ENCODE measurements at regions not wholly inside any gene's neighbourhood (a gene's known extent, or its start where the extent isn't known, plus 50 kb on each side); places are given as distances from the start of the nearest gene placed in this dataset.

- Histone ChIP-seq H3K18ac (ENCODE audit: low read length) (no peak overlapping the region), H3K14ac (ENCODE audit: low read length) (no peak overlapping the region), H3K4me1 (ENCODE audit: control insufficient read depth in 1 of 2, insufficient read depth in 2 of 2, low read length in 2 of 2) (no peaks in the 10 kb centered on the region), H4K12ac (ENCODE audit: low read depth, low read length) (no peak overlapping the region), H3K4ac (ENCODE audit: low read depth, low read length) (no peak overlapping the region), H2BK5ac (ENCODE audit: low read depth, low read length, poor library complexity) (no peak overlapping the region), H2BK120ac (ENCODE audit: insufficient read depth, low read length, poor library complexity) (no peak overlapping the region), H3K9me3 (ENCODE audit: insufficient read depth, low read depth, low read length) (no peaks in the 10 kb centered on the region), H2AFZ (ENCODE audit: insufficient read depth, low read length, poor library complexity) (no peak overlapping the region), H3K23ac (ENCODE audit: low read length) (no peak overlapping the region), H2AK5ac (ENCODE audit: low read length) (no peak overlapping the region), H3K4me3 (ENCODE audit: low read depth, low read length) (no peak overlapping the region), H3K27ac (ENCODE audit: low read depth, low read length) (no peak overlapping the region), H4K91ac (ENCODE audit: low read depth, low read length) (no peak overlapping the region), H4K8ac (ENCODE audit: low read depth, low read length) (no peak overlapping the region), H3K79me1 (ENCODE audit: low read length) (no peaks in the 10 kb centered on the region), H3K36me3 (ENCODE audit: control insufficient read depth in 1 of 2, insufficient read depth in 2 of 2, low read length in 2 of 2) (no peaks in the 10 kb centered on the region), H2BK12ac (ENCODE audit: low read length) (no peak overlapping the region), H3K9ac (ENCODE audit: low read length) (no peak overlapping the region), H3K4me2 (ENCODE audit: low read length) (no peak overlapping the region), H3K27me3 (ENCODE audit: insufficient read depth, low read length) (no peaks in the 10 kb centered on the region), H3K79me2 (ENCODE audit: control insufficient read depth, insufficient read depth, low read length, poor library complexity) (no peaks in the 10 kb centered on the region)
- no CpG with 5 or more reads among the region's 1 CpG for WGBS (ENCODE audit: extremely low coverage, insufficient coverage, insufficient read length)
- no peak for DNase-seq
Measured at GRCh38 chr14:28820677-28821076, 54.1 kb downstream of the FOXG1 start.

GRCh38 chr14:28821993-28822392 is 55.4 kb downstream of the FOXG1 start:
- Histone ChIP-seq H2AK5ac (ENCODE audit: low read length) (no peak overlapping the region), H4K91ac (ENCODE audit: low read depth, low read length) (no peak overlapping the region), H4K12ac (ENCODE audit: low read depth, low read length) (no peak overlapping the region), H3K27me3 (ENCODE audit: insufficient read depth, low read length) (no peaks in the 10 kb centered on the region), H3K27ac (ENCODE audit: low read depth, low read length) (no peak overlapping the region), H3K4me1 (ENCODE audit: control insufficient read depth in 1 of 2, insufficient read depth in 2 of 2, low read length in 2 of 2) (no peaks in the 10 kb centered on the region), H3K23ac (ENCODE audit: low read length) (no peak overlapping the region), H3K14ac (ENCODE audit: low read length) (no peak overlapping the region), H3K4me2 (ENCODE audit: low read length) (no peak overlapping the region), H3K36me3 (ENCODE audit: control insufficient read depth in 1 of 2, insufficient read depth in 2 of 2, low read length in 2 of 2) (no peaks in the 10 kb centered on the region), H3K18ac (ENCODE audit: low read length) (no peak overlapping the region), H2BK12ac (ENCODE audit: low read length) (no peak overlapping the region), H3K4ac (ENCODE audit: low read depth, low read length) (no peak overlapping the region), H3K9ac (ENCODE audit: low read length) (no peak overlapping the region), H3K4me3 (ENCODE audit: low read depth, low read length) (no peak overlapping the region), H4K8ac (ENCODE audit: low read depth, low read length) (no peak overlapping the region), H3K9me3 (ENCODE audit: insufficient read depth, low read depth, low read length) (no peaks in the 10 kb centered on the region), H2AFZ (ENCODE audit: insufficient read depth, low read length, poor library complexity) (no peak overlapping the region), H2BK120ac (ENCODE audit: insufficient read depth, low read length, poor library complexity) (no peak overlapping the region), H3K79me1 (ENCODE audit: low read length) (no peaks in the 10 kb centered on the region), H3K79me2 (ENCODE audit: control insufficient read depth, insufficient read depth, low read length, poor library complexity) (no peaks in the 10 kb centered on the region), H2BK5ac (ENCODE audit: low read depth, low read length, poor library complexity) (no peak overlapping the region)
- no peak for DNase-seq

- H4K12ac ChIP-seq (ENCODE audit: low read depth, low read length): no peak overlapping the region
- H2AK5ac ChIP-seq (ENCODE audit: low read length): no peak overlapping the region
- H2BK5ac ChIP-seq (ENCODE audit: low read depth, low read length, poor library complexity): no peak overlapping the region
- no peak overlapping the region for H3K23ac ChIP-seq (ENCODE audit: low read length)
- H3K4me2 ChIP-seq (ENCODE audit: low read length): no peak overlapping the region
- H4K8ac ChIP-seq (ENCODE audit: low read depth, low read length): no peak overlapping the region
- no peaks in the 10 kb centered on the region for H3K79me1 ChIP-seq (ENCODE audit: low read length)
- no peak overlapping the region for H3K4me3 ChIP-seq (ENCODE audit: low read depth, low read length)
- no peak overlapping the region for H2BK120ac ChIP-seq (ENCODE audit: insufficient read depth, low read length, poor library complexity)
- no peak for DNase-seq
- H2BK12ac ChIP-seq (ENCODE audit: low read length): no peak overlapping the region
- H2AFZ ChIP-seq (ENCODE audit: insufficient read depth, low read length, poor library complexity): no peak overlapping the region
- H3K27ac ChIP-seq (ENCODE audit: low read depth, low read length): no peak overlapping the region
- H3K9ac ChIP-seq (ENCODE audit: low read length): no peak overlapping the region
- H3K14ac ChIP-seq (ENCODE audit: low read length): no peak overlapping the region
- no CpG with 5 or more reads among the region's 1 CpG for WGBS (ENCODE audit: extremely low coverage, insufficient coverage, insufficient read length)
- no peaks in the 10 kb centered on the region for H3K4me1 ChIP-seq (ENCODE audit: control insufficient read depth in 1 of 2, insufficient read depth in 2 of 2, low read length in 2 of 2)
- no peaks in the 10 kb centered on the region for H3K27me3 ChIP-seq (ENCODE audit: insufficient read depth, low read length)
- no peaks in the 10 kb centered on the region for H3K79me2 ChIP-seq (ENCODE audit: control insufficient read depth, insufficient read depth, low read length, poor library complexity)
- no peaks in the 10 kb centered on the region for H3K9me3 ChIP-seq (ENCODE audit: insufficient read depth, low read depth, low read length)
- no peak overlapping the region for H4K91ac ChIP-seq (ENCODE audit: low read depth, low read length)
- no peaks in the 10 kb centered on the region for H3K36me3 ChIP-seq (ENCODE audit: control insufficient read depth in 1 of 2, insufficient read depth in 2 of 2, low read length in 2 of 2)
- H3K18ac ChIP-seq (ENCODE audit: low read length): no peak overlapping the region
- no peak overlapping the region for H3K4ac ChIP-seq (ENCODE audit: low read depth, low read length)
Measured at GRCh38 chr14:28823245-28823644, 56.7 kb downstream of the FOXG1 start.

- no peaks in the 10 kb centered on the region for H3K9me3 ChIP-seq (ENCODE audit: insufficient read depth, low read depth, low read length)
- no peak overlapping the region for H3K27ac ChIP-seq (ENCODE audit: low read depth, low read length)
- H3K14ac ChIP-seq (ENCODE audit: low read length): no peak overlapping the region
- no peaks in the 10 kb centered on the region for H3K79me2 ChIP-seq (ENCODE audit: control insufficient read depth, insufficient read depth, low read length, poor library complexity)
- peak; percentile 68 to 86 for DNase-seq
- no peak overlapping the region for H2BK5ac ChIP-seq (ENCODE audit: low read depth, low read length, poor library complexity)
- no peaks in the 10 kb centered on the region for H3K27me3 ChIP-seq (ENCODE audit: insufficient read depth, low read length)
- H3K4me1 ChIP-seq (ENCODE audit: control insufficient read depth in 1 of 2, insufficient read depth in 2 of 2, low read length in 2 of 2): no peaks in the 10 kb centered on the region
- no peak overlapping the region for H3K4me3 ChIP-seq (ENCODE audit: low read depth, low read length)
- H4K91ac ChIP-seq (ENCODE audit: low read depth, low read length): no peak overlapping the region
- H4K8ac ChIP-seq (ENCODE audit: low read depth, low read length): no peak overlapping the region
- no peak overlapping the region for H2BK12ac ChIP-seq (ENCODE audit: low read length)
- no peak overlapping the region for H3K4ac ChIP-seq (ENCODE audit: low read depth, low read length)
- no peak overlapping the region for H3K4me2 ChIP-seq (ENCODE audit: low read length)
- H3K9ac ChIP-seq (ENCODE audit: low read length): no peak overlapping the region
- no peaks in the 10 kb centered on the region for H3K36me3 ChIP-seq (ENCODE audit: control insufficient read depth in 1 of 2, insufficient read depth in 2 of 2, low read length in 2 of 2)
- no peak overlapping the region for H3K23ac ChIP-seq (ENCODE audit: low read length)
- no CpG with 5 or more reads among the region's 22 CpGs for WGBS (ENCODE audit: extremely low coverage, insufficient coverage, insufficient read length)
- no peaks in the 10 kb centered on the region for H3K79me1 ChIP-seq (ENCODE audit: low read length)
- H4K12ac ChIP-seq (ENCODE audit: low read depth, low read length): no peak overlapping the region
- no peak overlapping the region for H3K18ac ChIP-seq (ENCODE audit: low read length)
- H2BK120ac ChIP-seq (ENCODE audit: insufficient read depth, low read length, poor library complexity): no peak overlapping the region
- H2AK5ac ChIP-seq (ENCODE audit: low read length): no peak overlapping the region
- no peak overlapping the region for H2AFZ ChIP-seq (ENCODE audit: insufficient read depth, low read length, poor library complexity)
Measured at GRCh38 chr14:28830115-28830534, 63.5 kb downstream of the FOXG1 start.
